ENCODE measurements at regions not wholly inside any gene's neighbourhood (a gene's known extent, or its start where the extent isn't known, plus 50 kb on each side); places are given as distances from the start of the nearest gene placed in this dataset.
A peak's percentile ranks its signal among the peaks of the same experiment; 100 is the strongest.
"Not testable (repeated sequence)": the region's sequence is repeated elsewhere in the genome, so short reads cannot be mapped to it uniquely, and the experiment has no call there.

DNA sequence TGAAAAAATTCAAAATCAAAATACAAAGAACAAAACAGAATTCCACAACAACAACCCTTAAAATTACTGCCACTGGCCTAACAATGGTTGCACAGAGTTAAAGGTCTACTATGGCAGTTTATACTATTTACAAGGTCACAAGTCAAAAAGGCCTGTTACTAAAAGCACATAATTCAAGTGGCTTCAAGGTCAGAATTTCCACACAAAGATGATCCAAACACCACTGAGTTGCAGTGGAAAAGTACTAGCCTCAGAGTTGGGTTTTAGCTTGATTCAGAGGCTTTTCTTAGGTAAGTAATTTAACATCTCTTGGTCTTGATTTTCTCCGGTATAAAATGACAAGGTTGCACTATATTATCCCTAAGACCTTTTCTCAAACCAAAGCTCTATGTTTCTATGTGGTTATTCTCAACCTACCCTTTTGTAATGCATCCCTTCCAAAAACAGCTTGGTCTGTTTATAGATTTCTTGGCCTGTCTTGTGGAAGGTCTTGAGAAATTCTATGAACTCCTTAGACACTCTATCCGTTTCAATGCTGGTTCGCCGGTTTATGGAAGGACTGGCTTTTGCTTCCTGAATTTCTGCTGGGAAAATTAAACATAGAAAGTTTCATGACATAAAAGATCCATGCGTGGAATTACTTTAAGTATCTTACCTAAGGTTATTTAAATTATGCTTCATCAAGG, 69.5 kb downstream of the MDH2 start:
- not testable (repeated sequence) for DNase-seq

DNA sequence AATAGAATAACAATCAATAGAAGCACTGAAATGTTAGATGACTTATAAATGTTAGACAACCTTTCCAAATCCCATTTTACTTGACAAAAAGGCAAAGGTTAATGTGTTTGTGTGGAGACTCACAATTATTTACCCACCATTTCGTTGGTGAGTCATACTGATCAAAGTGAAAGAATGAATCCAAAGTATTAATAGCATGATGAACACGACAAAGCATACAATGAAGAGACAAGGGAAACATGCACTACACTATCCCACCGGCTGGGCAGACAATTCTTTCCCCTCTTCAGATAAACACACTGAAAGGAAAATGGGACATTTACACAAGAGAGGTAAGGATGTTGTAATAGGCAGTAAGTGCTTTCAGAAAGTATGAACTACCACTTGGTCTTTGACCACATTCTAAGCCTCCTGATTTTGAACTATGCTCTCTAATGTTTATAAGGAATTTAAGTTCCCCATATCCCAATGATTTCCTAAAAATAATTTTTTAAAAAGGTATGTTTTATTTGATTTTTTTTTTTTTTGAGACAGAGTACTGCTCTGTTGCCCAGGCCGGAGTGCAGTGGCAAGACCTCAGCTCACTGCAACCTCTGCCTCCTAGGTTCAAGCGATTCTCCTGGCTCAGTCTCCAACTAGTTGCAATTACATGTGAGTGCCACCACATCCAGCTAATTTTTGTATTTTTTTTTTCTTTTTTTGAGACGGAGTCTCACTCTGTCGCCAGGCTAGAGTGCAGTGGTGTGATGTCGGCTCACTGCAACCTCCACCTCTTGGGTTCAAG, 70.5 kb downstream of the MDH2 start:
- DNase-seq, result peak; percentile 92

DNA sequence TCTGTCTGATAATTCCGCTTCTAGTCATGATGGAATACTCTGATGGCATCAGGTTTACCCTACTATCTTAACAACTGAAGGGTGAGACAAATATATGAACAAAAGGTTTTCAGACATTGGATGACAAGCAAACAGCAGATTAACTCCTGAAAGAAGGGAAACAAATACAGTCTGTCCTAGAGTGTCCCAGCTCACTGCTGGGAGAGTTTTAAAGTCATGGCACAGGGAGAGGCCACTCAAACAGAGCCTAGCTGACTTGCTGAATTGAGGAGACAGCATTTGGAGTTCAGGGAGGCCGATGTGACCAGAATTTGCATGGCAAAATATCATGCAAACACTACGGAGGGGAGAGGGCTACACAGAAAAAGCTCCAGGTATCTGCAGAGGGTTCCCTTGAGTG, 73.1 kb downstream of the MDH2 start:
- peak; percentile 55 for DNase-seq

DNA sequence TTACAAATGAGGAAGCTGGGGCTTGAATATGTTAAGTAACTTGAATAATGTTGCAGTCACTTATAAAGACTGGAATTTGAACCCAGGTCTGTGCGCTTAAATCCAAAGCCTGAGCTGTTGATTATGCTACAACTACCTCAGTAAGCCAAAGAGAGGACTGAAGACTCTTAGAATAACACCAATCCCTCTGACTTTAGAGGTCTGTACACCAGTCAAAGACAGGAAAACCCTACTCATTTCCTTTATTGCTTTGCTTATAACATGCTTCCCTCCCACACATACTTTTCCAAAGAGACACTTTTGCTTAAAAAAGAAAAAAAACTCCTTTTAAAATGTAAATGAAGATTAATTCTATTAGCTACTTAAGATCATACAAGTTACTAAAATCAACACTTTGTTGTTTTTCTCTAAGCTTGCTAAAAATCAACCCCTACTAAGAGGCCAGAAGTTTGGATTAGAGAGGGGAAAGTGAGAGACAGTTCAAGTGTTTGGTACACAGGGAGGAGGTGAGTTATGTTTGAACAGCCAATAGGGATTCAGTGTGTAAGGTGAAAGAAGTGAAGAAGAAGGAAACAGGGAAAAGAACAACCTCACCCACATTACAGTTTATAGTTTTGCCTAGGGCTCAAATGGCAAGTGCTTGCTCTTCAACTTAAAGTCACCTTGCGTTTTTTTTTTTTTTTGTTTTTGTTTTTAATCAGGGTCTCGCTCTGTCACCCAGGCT, 74.8 kb downstream of the MDH2 start:
- peak; percentile 33 for DNase-seq

DNA sequence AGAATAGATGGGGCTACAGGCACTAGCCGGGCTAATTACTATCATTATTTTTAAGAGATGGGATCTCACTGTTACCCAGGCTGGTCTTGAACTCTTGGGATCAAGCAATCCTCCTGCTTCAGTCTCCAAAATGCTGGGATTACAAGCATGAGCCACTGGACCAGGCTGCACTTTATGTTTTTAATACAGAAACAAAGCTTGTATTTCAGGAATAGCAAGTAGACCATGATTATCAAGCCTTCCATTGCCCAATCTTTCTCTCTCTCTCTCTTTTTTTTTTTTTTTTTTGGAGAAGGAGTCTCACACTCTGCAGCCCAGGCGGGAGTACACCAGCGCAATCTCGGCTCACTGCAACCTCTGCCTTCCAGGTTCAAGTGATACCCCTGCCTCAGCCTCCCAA, 75.4 kb downstream of the MDH2 start:
- no peak for DNase-seq

DNA sequence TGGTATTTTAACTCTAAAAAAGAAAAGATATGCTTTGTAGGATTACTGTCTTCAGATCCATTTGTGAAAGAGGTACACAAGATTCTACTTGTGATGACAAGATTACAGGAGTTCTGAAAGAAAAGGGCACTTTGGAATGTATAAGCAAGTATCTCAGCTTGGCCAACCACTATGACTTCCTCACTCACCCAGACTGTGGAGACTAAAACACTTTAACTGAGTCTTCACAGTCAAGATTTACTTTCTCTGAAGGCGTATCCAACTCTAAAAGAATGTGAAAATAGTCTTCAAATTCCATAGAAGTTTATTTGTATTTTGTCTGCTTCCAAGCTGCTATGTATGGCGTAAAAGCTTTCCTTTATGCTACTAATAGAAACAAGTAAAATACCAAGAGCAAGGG, 76.1 kb upstream of the SRRM3 start:
- no peak for DNase-seq

DNA sequence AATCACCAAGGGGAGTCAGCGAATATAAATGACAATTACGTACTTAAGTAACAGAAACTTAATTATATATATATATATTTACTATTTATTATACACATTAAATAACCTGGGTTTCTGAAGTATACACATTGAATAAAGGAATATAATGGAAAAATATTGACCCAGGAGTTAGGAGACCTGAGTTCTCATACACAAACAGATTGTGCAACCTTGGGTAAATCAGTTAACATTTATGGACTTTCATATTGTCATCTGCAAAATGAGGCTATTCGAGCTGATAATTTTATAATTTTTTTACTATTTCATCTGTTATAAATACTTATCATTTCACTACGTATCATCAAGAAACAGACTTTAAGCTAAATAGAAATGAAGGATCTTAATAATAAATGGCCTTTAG, 75.1 kb upstream of the SRRM3 start:
- DNase-seq, result no peak

DNA sequence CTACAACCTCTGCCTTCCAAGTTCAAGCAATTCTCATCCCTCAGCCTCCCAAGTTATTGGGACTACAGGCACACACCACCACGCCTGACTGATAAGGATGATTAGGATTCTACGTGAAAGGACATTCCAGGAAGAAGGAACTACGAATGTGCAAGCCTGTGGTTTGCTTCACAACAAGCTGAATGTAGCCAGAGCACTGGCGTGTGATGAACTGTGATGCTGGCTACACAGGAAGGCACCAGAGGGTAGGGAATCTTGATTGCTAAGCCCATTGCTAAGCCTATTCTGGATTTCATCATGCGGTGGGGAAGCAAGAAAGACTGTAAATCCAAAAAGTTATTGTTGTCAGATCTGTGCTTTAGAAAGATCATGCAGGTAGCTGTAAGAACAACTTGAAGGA, 72.3 kb upstream of the SRRM3 start:
- DNase-seq, result peak; percentile 25

DNA sequence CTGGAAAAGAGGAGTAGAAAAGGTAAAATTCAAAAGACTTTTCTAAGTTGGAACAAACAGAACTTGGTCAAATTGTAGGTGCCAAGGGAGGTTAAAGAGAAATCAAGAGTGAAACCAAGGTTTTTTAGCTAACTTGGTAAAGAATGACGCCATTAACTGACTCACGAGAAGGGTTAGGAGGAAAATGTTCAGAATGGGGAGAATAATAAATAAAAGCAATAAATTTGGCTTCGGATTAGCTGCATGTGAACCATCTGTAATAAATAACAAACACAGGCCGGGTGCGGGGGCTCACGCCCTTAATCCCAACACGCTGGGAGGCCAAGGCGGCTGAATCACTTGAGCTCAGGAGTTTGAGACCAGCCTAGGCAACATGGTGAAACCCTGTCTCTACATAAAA, 71.9 kb upstream of the SRRM3 start:
- no peak for DNase-seq

DNA sequence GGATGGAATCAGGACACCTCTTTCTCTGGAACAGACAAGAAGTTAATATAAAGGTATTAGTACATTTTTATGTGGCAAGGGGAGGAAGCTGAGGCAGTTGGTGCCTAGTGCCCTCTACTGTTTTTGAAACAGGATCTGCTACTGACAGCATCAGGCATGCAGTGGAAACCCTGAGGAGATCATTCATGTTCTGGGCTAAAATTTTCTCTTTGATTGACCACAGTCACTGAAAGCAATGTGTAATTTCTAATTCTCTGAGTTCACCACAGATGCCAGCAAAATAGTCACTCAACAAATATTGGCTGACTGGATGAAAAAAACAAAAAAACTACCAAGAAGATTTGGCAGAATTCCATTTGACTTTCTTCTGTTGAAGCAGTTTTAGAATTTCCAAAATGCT, 71.0 kb upstream of the SRRM3 start:
- DNase-seq, result peak; percentile 82

DNA sequence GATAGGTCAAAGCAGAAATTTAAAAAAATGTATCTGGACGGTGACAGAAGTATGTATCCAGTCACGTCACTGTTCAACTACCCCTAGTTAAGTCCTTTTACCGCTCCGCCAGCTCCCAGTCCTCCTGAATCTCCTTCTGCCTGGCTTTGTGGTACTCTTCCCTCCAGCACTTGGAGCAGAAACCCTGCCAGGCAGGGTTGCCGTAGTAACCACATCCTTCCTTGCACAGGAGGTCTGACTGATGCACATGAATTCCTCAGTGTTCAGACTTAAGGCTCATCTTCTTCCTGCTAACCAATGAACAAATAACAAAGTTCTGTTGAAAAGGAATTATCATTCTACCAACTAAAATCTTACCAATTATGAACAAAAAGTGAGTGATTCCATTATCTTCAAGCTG, 69.8 kb upstream of the SRRM3 start:
- not testable (repeated sequence) for DNase-seq

DNA sequence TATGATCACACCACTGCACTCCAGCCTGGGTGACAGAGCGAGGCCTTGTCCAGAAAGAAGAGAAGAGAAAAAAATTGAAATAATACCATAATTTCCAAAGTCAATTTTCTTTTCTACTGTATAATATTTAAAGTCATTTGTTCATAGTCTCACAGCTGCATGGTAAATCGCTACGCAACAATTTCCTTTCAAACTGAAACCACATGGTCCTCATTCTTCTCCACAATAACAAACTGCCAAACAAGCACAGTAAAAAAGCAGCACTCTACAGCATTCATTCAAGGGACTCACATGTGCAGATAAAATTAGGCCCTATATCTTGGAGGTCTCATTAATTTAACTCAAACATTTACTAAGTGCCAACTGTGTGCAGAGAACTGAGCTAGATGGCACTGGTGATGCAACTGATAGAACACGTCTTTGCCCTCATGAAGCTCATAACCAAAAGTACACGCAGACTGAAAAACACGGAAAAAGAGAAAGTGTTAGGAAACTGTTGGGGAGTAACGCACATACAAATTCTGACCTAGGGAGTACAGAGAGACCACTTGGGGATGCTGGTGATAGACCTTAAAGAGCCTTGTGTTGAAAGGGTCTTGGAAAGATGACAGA, 68.4 kb upstream of the SRRM3 start:
- DNase-seq, result no peak

DNA sequence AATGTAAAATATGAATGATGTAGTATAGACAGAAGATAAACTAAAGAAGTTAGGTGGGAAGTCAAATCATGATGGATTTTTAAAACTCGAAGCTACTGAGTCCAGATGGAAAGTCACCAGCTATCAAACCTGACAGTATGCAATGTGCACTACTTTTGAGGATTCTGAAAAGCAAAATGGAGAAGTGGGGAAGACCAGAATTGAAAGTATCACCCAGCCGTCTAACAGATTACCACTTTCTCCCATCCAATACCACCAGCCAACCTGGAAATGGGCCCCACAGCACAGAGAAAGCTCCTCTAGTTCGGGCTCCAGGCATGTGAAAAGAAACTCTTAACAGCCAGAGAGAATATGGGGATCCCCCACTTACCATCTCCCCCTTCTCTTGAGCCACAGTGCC, 67.9 kb upstream of the SRRM3 start:
- no peak for DNase-seq

DNA sequence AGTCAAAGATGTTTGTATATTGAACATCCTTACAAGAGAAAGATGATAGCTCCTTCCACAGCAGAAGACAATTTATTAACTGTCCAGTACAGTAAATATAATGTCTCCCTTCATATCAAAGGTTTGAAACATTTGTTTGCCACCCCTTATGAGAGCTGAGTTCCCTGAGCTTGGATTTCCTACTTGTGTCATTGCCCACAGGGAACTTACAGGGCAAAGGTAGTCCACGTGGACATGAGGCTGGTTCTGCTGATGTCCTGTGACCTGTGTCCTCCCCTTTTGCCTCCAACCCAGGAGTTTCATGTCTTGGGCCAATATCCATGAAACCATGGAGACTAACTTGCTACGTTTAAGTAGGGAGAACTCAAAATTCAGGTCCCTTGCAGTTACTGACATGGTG, 66.4 kb upstream of the SRRM3 start:
- not testable (repeated sequence) for DNase-seq

DNA sequence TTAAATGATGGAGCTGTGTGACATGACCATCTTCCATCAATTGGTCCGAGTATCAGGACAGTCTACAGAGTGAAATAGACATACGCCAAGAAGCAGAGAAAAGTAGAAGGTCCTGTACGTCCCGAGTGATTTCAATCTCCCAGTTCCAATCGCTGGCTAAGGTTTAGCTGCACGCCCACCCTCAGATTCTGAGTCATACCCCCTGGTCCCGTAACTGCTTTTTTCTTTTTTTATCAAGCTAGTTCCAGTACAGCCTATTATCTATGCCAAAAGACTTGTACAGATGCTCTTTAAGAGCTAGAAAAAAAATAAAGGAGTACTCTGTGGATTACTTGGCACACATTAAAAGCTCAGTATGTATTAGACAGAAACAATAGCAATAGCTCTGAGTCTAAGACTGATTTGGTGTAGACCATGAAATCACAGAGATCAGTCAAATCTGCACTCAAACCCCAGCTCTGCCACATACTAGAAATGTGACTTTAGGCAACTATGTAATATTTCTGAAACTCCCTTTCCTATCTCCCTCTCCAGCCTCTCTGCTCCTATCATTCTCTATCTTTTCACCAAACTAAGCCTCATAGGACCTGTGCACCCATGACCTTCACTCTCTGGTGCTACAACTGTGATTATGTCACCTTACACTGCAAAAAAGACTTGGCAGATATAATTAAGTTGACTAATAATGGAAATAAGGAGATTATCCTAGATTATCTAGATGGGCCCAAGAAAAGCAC, 63.0 kb upstream of the SRRM3 start:
- DNase-seq, result not testable (repeated sequence)

DNA sequence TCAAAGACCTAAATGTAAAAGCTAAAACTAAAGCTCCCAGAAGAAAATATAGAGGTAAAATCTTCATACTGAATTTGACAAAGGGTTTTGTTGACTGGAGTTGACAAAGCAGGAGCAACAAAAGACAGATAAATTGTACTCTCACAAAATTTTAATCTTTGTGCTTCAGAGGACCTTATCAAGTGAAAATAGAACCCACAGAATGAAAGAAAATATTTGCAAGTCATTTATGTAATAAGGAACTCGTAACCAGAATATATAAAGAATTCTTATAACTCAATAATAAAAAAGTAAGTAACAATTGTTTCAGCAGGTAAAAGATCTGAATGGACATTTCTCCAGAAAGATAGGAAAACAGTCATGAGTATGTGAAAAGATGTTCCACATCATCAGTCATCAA, 62.0 kb upstream of the SRRM3 start:
- DNase-seq, result no peak

DNA sequence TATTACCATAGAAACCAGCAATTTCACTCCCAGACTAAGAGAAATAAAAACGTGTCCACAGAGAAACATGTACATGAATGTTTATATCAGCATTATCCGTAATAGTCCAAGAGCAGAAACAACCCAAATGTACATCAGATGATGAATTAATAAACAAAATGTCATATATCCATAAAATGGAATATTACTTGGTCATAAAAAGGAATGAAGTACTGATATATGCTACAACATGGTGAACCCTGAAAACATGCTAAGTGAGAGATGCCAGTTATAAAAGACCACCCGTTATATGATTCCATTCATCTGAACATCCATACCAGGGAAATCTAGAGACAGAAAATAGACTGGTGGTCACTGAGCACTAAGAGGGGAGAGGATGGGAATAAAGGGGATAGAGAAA, 61.4 kb upstream of the SRRM3 start:
- DNase-seq, result not testable (repeated sequence)

DNA sequence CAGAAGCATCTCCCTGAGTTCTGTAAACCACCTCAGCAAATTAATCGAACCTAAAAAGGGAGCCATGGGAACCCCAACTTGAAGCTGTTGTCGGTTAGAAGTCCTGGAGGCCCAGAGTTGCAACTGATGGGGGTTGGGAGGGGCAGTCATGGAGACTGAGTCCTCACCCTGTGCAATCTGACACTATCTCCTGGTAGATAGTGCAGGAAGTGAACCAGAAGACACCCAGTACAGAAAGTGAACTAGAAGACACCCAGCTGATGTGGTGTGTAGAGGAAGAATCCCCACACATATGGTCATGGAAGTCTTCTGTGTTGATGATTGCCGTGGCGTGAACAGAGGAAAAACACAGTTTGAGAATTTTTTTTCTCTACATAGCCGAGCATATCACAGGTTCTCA, 58.8 kb upstream of the SRRM3 start:
- no peak for DNase-seq

DNA sequence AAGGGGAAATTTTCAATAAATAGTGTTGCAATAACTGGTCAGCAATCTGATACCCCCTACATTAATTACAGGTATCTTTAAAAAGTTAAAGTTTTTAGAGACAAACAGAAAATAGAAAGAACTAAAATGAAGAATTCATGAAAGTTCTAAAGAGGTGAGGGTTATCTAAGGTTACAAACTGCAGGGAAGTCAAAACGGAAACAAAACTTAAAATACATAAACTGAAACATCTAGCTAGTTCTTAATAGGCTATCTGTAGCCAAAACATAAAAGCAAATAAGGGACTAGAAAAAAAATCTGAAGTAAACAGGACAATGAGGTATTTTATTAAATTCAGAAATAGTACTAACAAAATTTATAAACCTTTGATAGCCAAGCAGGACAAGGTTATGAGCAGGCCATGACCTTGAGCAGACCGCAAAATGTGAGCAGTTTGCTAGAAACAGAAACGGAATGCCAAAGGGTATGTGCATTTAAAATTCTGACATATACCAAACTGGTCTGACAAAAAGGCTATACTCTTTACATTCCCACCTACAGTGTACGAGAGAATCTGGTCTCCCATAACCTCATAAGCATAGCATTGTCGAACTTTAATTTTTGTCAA, 56.9 kb upstream of the SRRM3 start:
- DNase-seq, result not testable (repeated sequence)

DNA sequence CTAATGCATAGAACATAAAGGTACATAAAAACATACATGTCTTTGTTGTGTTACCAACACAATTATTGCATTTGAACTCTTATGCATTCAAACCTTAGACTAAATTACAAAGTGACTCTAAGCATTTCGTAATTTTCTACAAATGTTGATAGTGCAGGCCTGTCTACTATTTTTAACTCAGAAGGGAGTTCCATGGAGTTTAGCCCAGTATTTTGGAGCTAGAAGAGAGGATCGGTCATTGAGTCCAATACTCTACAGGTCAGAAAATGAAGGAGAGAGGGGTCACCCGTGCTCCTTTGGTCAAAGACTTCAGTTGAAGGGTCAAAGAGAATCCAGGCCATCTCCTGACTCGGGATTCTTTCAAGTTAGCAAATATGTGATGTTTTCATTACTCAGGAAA, 55.3 kb upstream of the SRRM3 start:
- no peak for DNase-seq

DNA sequence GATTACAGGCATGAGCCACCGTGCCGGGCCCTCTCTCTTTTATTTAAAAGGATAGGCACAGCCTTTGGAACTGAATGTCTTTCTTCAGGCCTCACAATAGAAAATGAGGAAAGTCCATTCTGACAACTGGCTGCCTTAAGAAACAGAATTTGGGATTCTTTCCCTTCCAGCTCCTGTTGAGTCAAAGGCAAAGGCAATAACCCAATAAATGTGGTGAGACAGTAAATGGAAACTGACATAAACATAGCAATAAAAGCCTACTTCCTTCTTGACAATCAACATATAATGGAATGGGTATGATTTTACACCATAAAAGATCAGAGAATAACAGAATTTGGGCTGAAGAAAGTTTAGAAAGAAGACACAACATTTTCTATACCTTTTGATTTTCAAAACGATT, 52.7 kb upstream of the SRRM3 start:
- DNase-seq, result not testable (repeated sequence)

Data from DMS53 (cell line).